GM12878 (cell line): ENCODE measurements at regions not wholly inside any gene's neighbourhood (a gene's known extent, or its start where the extent isn't known, plus 50 kb on each side); places are given as distances from the start of the nearest gene placed in this dataset.

Source experiments
- ATF7 ChIP-seq: fragments of 450-650 bp; IDR thresholded peaks from 2 replicates; pipeline ENCODE4 v1.6.1; 2016; ENCODE audit warnings: low read depth, mild to moderate bottlenecking
- BMI1 ChIP-seq: fragments of 450-650 bp; IDR thresholded peaks from 2 replicates; pipeline ENCODE4 v1.6.1; 2016; ENCODE audit warnings: mild to moderate bottlenecking, moderate library complexity, borderline replicate concordance
- CBFB ChIP-seq: IDR thresholded peaks from 2 replicates; pipeline ENCODE4 v1.6.1; 2016; ENCODE audit warnings: antibody characterized with exemption, low read depth
- CBX3 ChIP-seq: fragments of 200-600 bp; sonication (generic); IDR thresholded peaks from 2 replicates; pipeline ENCODE4 v1.6.1; 2016; ENCODE audit warnings: low read depth, borderline replicate concordance
- CBX5 ChIP-seq: sonication (generic); IDR thresholded peaks from 2 replicates; pipeline ENCODE4 v1.6.1; 2016; ENCODE audit warnings: low read depth, moderate library complexity, mild to moderate bottlenecking, inconsistent platforms
- CHD1 ChIP-seq: IDR thresholded peaks from 2 replicates; pipeline ENCODE4 v1.6.1; 2012; ENCODE audit warnings: low read depth, low read length, improper control_type of control experiment
- CHD4 ChIP-seq: fragments of 200-600 bp; sonication (generic); IDR thresholded peaks from 2 replicates; pipeline ENCODE4 v1.6.1; 2016; ENCODE audit warnings: mild to moderate bottlenecking
- EGR1 ChIP-seq, 2 experiments: IDR thresholded peaks; 1 replicate in 1 of 2; 2 replicates in 1 of 2; pipeline ENCODE4 v1.6.1; 2011 to 2012; ENCODE audit warnings: low read depth in 2 of 2, low read length in 2 of 2, borderline replicate concordance in 1 of 2, mild to moderate bottlenecking in 1 of 2, moderate library complexity in 1 of 2
- EZH2 ChIP-seq: IDR thresholded peaks from 2 replicates; pipeline ENCODE4 v1.6.1; 2012; ENCODE audit warnings: low read depth, mild to moderate bottlenecking, control low read depth, inconsistent platforms, low read length, borderline replicate concordance; ENCODE audit not compliant: control insufficient read depth
- FOXM1 ChIP-seq: IDR thresholded peaks from 2 replicates; pipeline ENCODE4 v1.6.1; 2012; ENCODE audit warnings: low read depth, mild to moderate bottlenecking, inconsistent platforms, low read length, moderate library complexity
- GATAD2B ChIP-seq: fragments of 450-650 bp; conservative IDR thresholded peaks from 2 replicates; pipeline ENCODE4 v1.6.1; 2017; ENCODE audit warnings: low read depth, mild to moderate bottlenecking, moderate library complexity
- HDGF ChIP-seq: fragments of 450-650 bp; IDR thresholded peaks from 2 replicates; pipeline ENCODE4 v1.6.1; 2016; ENCODE audit warnings: antibody characterized with exemption
- IRF4 ChIP-seq: IDR thresholded peaks from 2 replicates; pipeline ENCODE4 v1.6.1; 2011; ENCODE audit warnings: low read depth, low read length
- MEF2A ChIP-seq: IDR thresholded peaks from 2 replicates; pipeline ENCODE4 v1.6.1; 2011; ENCODE audit warnings: low read depth, mild to moderate bottlenecking, low read length, moderate library complexity; ENCODE audit not compliant: insufficient read depth
- MTA3 ChIP-seq: IDR thresholded peaks from 2 replicates; pipeline ENCODE4 v1.6.1; 2012; ENCODE audit warnings: low read length, inconsistent platforms, borderline replicate concordance
- MYB ChIP-seq: fragments of 150-350 bp; IDR thresholded peaks from 2 replicates; pipeline ENCODE4 v1.6.1; 2014; ENCODE audit warnings: mild to moderate bottlenecking, low read depth, low read length, borderline replicate concordance
- NR2F1 ChIP-seq: fragments of 450-650 bp; conservative IDR thresholded peaks from 2 replicates; pipeline ENCODE4 v1.6.1; 2017; ENCODE audit warnings: mild to moderate bottlenecking
- POLR2AphosphoS5 ChIP-seq: IDR thresholded peaks from 2 replicates; pipeline ENCODE4 v1.6.1; 2011; ENCODE audit warnings: mild to moderate bottlenecking, low read length, inconsistent platforms
- RB1 ChIP-seq: fragments of 450-650 bp; formaldehyde crosslinking; IDR thresholded peaks from 2 replicates; pipeline ENCODE4 v1.6.1; 2017; ENCODE audit warnings: mild to moderate bottlenecking, borderline replicate concordance
- RELB ChIP-seq: fragments of 450-650 bp; IDR thresholded peaks from 2 replicates; pipeline ENCODE4 v1.6.1; 2017; ENCODE audit warnings: low read depth, mild to moderate bottlenecking, moderate library complexity
- RFX5 ChIP-seq: IDR thresholded peaks from 2 replicates; pipeline ENCODE4 v1.6.1; 2011; ENCODE audit warnings: low read depth, low read length, improper control_type of control experiment
- SPI1 ChIP-seq: IDR thresholded peaks from 2 replicates; pipeline ENCODE4 v1.6.1; 2011; ENCODE audit warnings: low read depth, mild to moderate bottlenecking, low read length, moderate library complexity, borderline replicate concordance; ENCODE audit not compliant: insufficient read depth
- SREBF2 ChIP-seq: IDR thresholded peaks from 2 replicates; pipeline ENCODE4 v1.6.1; 2012; ENCODE audit warnings: mild to moderate bottlenecking, low read length
- WRNIP1 ChIP-seq: IDR thresholded peaks from 2 replicates; pipeline ENCODE4 v1.6.1; 2011; ENCODE audit warnings: low read depth, low read length, improper control_type of control experiment, borderline replicate concordance
- ZBTB40 ChIP-seq: fragments of 450-650 bp; IDR thresholded peaks from 2 replicates; pipeline ENCODE4 v1.6.1; 2016; ENCODE audit warnings: mild to moderate bottlenecking, moderate library complexity, borderline replicate concordance
- ZSCAN29 ChIP-seq: fragments of 450-650 bp; IDR thresholded peaks from 2 replicates; pipeline ENCODE4 v1.6.1; 2017; ENCODE audit warnings: mild to moderate bottlenecking, moderate library complexity
- ZZZ3 ChIP-seq: IDR thresholded peaks from 2 replicates; pipeline ENCODE4 v1.6.1; 2011; ENCODE audit warnings: low read depth; ENCODE audit not compliant: control insufficient read depth, insufficient read length

GRCh38 chr2:186426153-186427016 is 59.7 kb upstream of the ZC3H15 start (continued):
- TF ChIP-seq ZBTB40 (no peak), WRNIP1 (no peak), GATAD2B (0 out of 2 replicates have a peak, but pooled peaks have one; percentile 35), CHD4 (no peak), NR2F1 (peak; percentile 38; the same call in 1 of the 2 replicates), CBX5 (0 out of 2 replicates have a peak, but pooled peaks have one; percentile 64), SREBF2 (no peak), RB1 (no peak), MEF2A (0 out of 2 replicates have a peak, but pooled peaks have one; percentile 28), ATF7 (peak; percentile 60; the same call in 1 of the 2 replicates), RFX5 (no peak), POLR2AphosphoS5 (no peak), CBFB (peak; percentile 94), IRF4 (peak; percentile 86), BMI1 (peak; percentile 68; the same call in 1 of the 2 replicates), HDGF (no peak), RELB (peak; percentile 50; the same call in 1 of the 2 replicates), CBX3 (no peak), MTA3 (peak; percentile 63; the same call in 1 of the 2 replicates), FOXM1 (peak; percentile 82; the same call in 1 of the 2 replicates), SPI1 (peak; percentile 92), ZZZ3 (no peak), EGR1 (IDR thresholded peaks at IDR 0.05; ENCODE audit: borderline replicate concordance in 1 of 2, low read depth in 2 of 2, low read length in 2 of 2) (no peak), EZH2 (no peak), ZSCAN29 (no peak), CHD1 (no peak), MYB (no peak)
